GM23248 (cell line): ENCODE measurements at regions not wholly inside any gene's neighbourhood (a gene's known extent, or its start where the extent isn't known, plus 50 kb on each side); places are given as distances from the start of the nearest gene placed in this dataset.

Experiments used
- EZH2 ChIP-seq: fragments of 200-600 bp; sonication (generic); IDR thresholded peaks from 2 replicates; pipeline ENCODE4 v1.6.1; 2018; ENCODE audit warnings: antibody characterized with exemption, mild to moderate bottlenecking; ENCODE audit not compliant: insufficient read depth, poor library complexity, severe bottlenecking
- EZH2phosphoT487 ChIP-seq: fragments of 200-600 bp; sonication (generic); IDR thresholded peaks from 2 replicates; pipeline ENCODE4 v1.6.1; 2018; ENCODE audit warnings: antibody characterized with exemption, moderate library complexity, mild to moderate bottlenecking, low read depth; ENCODE audit not compliant: insufficient read depth

DNA sequence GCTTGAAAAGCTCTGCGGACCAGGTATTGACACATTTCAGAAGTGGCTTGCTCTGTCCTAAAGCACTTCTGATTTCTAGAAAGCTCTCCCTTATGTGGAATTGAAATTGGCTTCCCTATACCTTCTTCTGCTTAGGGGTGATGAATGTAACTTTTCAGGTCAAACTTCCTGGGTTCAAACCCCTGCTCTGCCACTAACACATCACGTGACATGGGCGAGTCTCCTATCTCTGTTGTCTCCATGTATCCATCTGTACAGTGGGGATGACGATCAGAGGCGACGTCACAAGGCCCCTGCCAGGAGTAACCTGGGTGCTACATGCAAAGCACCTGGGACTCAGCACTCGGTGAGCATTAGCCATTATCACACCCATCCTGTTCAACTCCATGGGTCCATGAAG lies 73.7 kb upstream of the PIWIL1 start:
- TF ChIP-seq EZH2 = no peak
- no peak for TF ChIP-seq EZH2phosphoT487
